A673 (cell line): ENCODE measurements at regions not wholly inside any gene's neighbourhood (a gene's known extent, or its start where the extent isn't known, plus 50 kb on each side); places are given as distances from the start of the nearest gene placed in this dataset.

Experiments
- EZH2 ChIP-seq: fragments of 200-600 bp; sonication (generic); IDR thresholded peaks from 2 replicates; pipeline ENCODE4 v1.6.1; 2017; ENCODE audit warnings: borderline replicate concordance, low read depth, mild to moderate bottlenecking, mixed read lengths, antibody characterized with exemption, low read length; ENCODE audit not compliant: poor library complexity, severe bottlenecking
- TF ChIP-seq, protein P1 (sequence below): fragments of 300-800, 200-600 bp; sonication (generic); conservative IDR thresholded peaks from 2 replicates; pipeline ENCODE4 v1.5.1; 2017; ENCODE audit warnings: low read depth, mild to moderate bottlenecking, antibody characterized with exemption, low read length, moderate library complexity, mixed read lengths

DNA sequence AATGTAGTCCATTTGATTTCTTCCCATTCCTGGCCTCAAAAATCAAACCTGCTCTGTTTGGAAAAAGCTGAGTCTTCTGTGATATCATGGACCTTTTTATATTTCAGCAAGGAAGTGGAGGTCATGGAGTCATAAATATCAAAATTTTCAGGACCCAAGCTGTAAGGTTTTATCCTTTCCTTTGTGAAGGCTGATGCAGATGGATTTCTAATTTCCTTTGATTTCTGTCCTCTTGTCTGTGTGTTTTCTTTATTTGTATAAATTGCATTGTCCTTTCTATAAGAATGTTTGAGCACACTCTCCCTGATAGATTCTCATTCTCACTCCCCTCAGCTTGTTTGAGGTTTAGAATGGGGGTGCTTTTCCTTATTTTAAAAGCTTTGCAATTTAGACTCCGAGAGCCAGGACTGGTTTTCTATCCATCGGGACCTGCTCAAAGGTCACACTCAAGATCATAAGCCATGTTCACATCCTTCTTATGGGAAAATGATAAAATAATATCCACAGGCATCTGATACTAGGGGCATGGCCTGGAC is 127.4 kb upstream of the TMEM161B start:
- TF ChIP-seq, protein P1, sequence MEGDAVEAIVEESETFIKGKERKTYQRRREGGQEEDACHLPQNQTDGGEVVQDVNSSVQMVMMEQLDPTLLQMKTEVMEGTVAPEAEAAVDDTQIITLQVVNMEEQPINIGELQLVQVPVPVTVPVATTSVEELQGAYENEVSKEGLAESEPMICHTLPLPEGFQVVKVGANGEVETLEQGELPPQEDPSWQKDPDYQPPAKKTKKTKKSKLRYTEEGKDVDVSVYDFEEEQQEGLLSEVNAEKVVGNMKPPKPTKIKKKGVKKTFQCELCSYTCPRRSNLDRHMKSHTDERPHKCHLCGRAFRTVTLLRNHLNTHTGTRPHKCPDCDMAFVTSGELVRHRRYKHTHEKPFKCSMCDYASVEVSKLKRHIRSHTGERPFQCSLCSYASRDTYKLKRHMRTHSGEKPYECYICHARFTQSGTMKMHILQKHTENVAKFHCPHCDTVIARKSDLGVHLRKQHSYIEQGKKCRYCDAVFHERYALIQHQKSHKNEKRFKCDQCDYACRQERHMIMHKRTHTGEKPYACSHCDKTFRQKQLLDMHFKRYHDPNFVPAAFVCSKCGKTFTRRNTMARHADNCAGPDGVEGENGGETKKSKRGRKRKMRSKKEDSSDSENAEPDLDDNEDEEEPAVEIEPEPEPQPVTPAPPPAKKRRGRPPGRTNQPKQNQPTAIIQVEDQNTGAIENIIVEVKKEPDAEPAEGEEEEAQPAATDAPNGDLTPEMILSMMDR: no peak
- TF ChIP-seq EZH2: no peak
